ENCODE measurements at regions not wholly inside any gene's neighbourhood (a gene's known extent, or its start where the extent isn't known, plus 50 kb on each side); places are given as distances from the start of the nearest gene placed in this dataset.

DNA sequence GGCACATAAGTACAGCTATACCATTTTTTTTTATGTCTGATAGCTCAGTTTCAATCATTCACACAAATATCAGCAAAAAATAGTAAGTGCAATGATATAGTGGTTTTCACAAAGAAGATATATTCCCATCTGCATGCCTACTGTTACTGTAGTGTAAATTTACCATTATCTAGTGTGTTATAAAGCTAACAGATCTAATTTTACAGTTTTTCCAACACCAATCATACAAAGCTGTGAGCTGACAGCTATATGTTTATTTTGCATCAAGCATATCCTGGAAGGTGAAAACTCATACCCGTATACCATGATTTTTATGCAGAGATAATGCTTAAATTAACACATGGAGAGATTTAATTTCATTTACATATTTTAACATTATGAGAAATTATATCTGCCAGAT, 89.9 kb upstream of the HAPLN1 start:
- TF ChIP-seq YY1 (IDR thresholded peaks at IDR 0.05; ENCODE audit: insufficient read depth, insufficient read length) (no peak), SUZ12 (IDR thresholded peaks at IDR 0.05; ENCODE audit: extremely low read depth, insufficient read depth, insufficient read length) (no peak)
